BLaER1 treated with 17β-estradiol and CSF1 and Interleukin-3, amounts not matched to agents 10 nM and 100 nM (cell line): ENCODE measurements at regions not wholly inside any gene's neighbourhood (a gene's known extent, or its start where the extent isn't known, plus 50 kb on each side); places are given as distances from the start of the nearest gene placed in this dataset.
"Not testable (repeated sequence)": the region's sequence is repeated elsewhere in the genome, so short reads cannot be mapped to it uniquely, and the experiment has no call there.

ENCODE experiments used
- H3K27ac ChIP-seq, 11 experiments: shearing (Covaris generic); formaldehyde crosslinking; 2 replicates each; pipeline ENCODE4 v1.8.1; 2022
- H3K27me3 ChIP-seq, 11 experiments: shearing (Covaris generic); formaldehyde crosslinking; 2 replicates each; pipeline ENCODE4 v1.8.1; 2022
- H3K36me3 ChIP-seq, 11 experiments: shearing (Covaris generic); formaldehyde crosslinking; 2 replicates each; pipeline ENCODE4 v1.8.1; 2022
- H3K4me1 ChIP-seq, 10 experiments: shearing (Covaris generic); formaldehyde crosslinking; 2 replicates each; pipeline ENCODE4 v1.8.1; 2022
- H3K4me2 ChIP-seq, 11 experiments: shearing (Covaris generic); formaldehyde crosslinking; 2 replicates each; pipeline ENCODE4 v1.8.1; 2022
- H3K4me3 ChIP-seq, 10 experiments: shearing (Covaris generic); formaldehyde crosslinking; 2 replicates each; pipeline ENCODE4 v1.8.1; 2022
- H3K9ac ChIP-seq, 11 experiments: shearing (Covaris generic); formaldehyde crosslinking; 2 replicates each; pipeline ENCODE4 v1.8.1; 2022
- H3K9me3 ChIP-seq, 11 experiments: shearing (Covaris generic); formaldehyde crosslinking; replicated peaks in 1 of 11; 2 replicates each; pipeline ENCODE4 v1.8.1; 2022
- H4K20me1 ChIP-seq, 11 experiments: shearing (Covaris generic); formaldehyde crosslinking; 2 replicates each; pipeline ENCODE4 v1.8.1; 2022
- Cebpa-rat ChIP-seq, 11 experiments: shearing (Covaris generic); IDR thresholded peaks; 2 replicates each; pipeline ENCODE4 v1.8.1; 2022

DNA sequence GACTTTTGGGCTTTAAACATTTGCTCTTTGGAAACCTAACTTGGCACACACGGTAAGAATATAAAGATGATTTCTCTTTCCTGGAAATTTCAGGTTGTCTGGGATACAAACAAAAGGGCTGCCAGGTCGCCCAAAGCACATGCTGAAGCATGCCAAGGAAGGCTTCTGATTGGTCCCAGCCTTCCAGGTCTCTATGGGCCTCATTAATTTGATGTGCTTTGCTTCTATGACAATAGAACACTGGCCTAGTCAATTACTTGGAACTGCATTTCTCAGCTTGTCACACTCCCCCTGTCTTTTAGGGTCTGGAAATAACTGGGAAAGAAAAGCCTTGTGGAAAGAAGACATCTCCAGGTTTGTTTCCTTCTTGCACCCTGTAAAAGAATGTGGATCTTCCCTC lies 228.9 kb downstream of the ADCYAP1 start:
- Histone ChIP-seq H3K27me3 (no peaks in the 10 kb centered on the region), H3K4me2 (no peak overlapping the region), H3K4me1 (no peaks in the 10 kb centered on the region), H3K4me3 (no peak overlapping the region), H3K9me3 (peaks cover 0 to 3% (median 0%) of the 10 kb centered on the region in 11 experiments; a peak in 4 of 22 replicates), H3K36me3 (no peaks in the 10 kb centered on the region), H4K20me1 (no peaks in the 10 kb centered on the region), H3K27ac (no peak overlapping the region), H3K9ac (no peak overlapping the region)
- TF ChIP-seq Cebpa-rat (IDR thresholded peaks at IDR 0.05): no peak

GRCh38 chr18:1147730-1148129 lies 243.1 kb downstream of the ADCYAP1 start:
- H3K9ac ChIP-seq: no peak overlapping the region
- H4K20me1 ChIP-seq: no peaks in the 10 kb centered on the region
- no peak overlapping the region for H3K4me3 ChIP-seq
- no peaks in the 10 kb centered on the region for H3K27me3 ChIP-seq
- no peaks in the 10 kb centered on the region for H3K4me1 ChIP-seq
- no peak overlapping the region for H3K4me2 ChIP-seq
- no peaks in the 10 kb centered on the region for H3K36me3 ChIP-seq
- no peak for TF ChIP-seq Cebpa-rat (IDR thresholded peaks at IDR 0.05)
- no peak overlapping the region for H3K27ac ChIP-seq
- H3K9me3 ChIP-seq: peaks cover 17 to 27% (median 19%) of the 10 kb centered on the region in 11 experiments

- Histone ChIP-seq H3K9me3 (peaks cover under 1 to 7% (median under 1%) of the 10 kb centered on the region in 11 experiments; a peak in 14 of 22 replicates), H3K4me3 (no peak overlapping the region), H3K9ac (no peak overlapping the region), H3K27me3 (no peaks in the 10 kb centered on the region), H4K20me1 (no peaks in the 10 kb centered on the region), H3K27ac (no peak overlapping the region), H3K36me3 (no peaks in the 10 kb centered on the region), H3K4me1 (no peaks in the 10 kb centered on the region), H3K4me2 (no peak overlapping the region)
- TF ChIP-seq Cebpa-rat (IDR thresholded peaks at IDR 0.05): no peak
Measured at GRCh38 chr18:1149709-1150108, 245.0 kb downstream of the ADCYAP1 start.

DNA sequence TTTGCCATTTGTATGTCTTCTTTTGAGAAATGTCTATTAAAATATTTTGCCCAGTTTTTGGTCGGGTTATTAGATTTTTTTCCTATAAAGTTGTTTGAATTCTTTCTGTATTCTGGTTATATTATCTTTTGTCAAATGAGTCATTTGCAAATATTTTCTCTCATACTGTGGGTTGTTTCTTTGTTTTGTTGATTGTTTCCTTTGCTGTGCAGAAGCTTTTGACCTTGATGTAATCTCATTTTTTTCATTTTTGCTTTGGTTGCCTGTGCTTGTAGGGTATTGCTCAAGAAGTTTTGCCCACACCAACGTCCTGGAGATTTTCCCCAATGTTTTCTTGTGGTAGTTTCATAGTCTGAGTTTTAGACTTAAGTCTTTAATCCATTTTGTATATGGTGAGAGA lies 245.7 kb downstream of the ADCYAP1 start:
- no peak overlapping the region for H3K4me3 ChIP-seq
- no peak overlapping the region for H3K9ac ChIP-seq
- H3K9me3 ChIP-seq: peaks cover 0 to 6% (median 0%) of the 10 kb centered on the region in 11 experiments; a peak in 4 of 22 replicates
- no peak for TF ChIP-seq Cebpa-rat (IDR thresholded peaks at IDR 0.05)
- no peaks in the 10 kb centered on the region for H3K27me3 ChIP-seq
- no peaks in the 10 kb centered on the region for H4K20me1 ChIP-seq
- H3K4me2 ChIP-seq: no peak overlapping the region
- H3K4me1 ChIP-seq: no peaks in the 10 kb centered on the region
- H3K27ac ChIP-seq: no peak overlapping the region
- no peaks in the 10 kb centered on the region for H3K36me3 ChIP-seq

- not testable (repeated sequence) for H3K27me3 ChIP-seq, H4K20me1 ChIP-seq, H3K4me1 ChIP-seq, H3K9ac ChIP-seq, H3K36me3 ChIP-seq, H3K4me2 ChIP-seq, H3K27ac ChIP-seq, H3K9me3 ChIP-seq, H3K4me3 ChIP-seq
Measured at GRCh38 chr18:1152958-1153357, 248.3 kb downstream of the ADCYAP1 start.

DNA sequence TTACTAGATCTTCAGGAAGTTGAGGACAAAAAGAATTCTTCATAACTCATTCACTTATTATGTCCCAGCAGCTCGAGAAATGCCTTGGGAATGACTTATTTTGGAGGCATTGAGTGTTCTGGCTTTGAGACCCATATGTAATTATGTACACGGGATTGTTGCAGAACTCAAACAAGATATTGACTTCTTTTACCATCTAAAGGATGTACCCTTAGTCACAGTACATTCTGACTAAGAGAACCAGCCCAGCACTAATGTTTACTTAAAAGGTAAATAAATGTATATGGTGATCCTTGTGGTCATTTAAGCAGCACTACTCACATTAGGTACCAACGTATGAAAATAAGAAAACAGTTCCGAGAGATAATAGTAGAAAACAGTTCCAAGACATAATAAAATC lies 268.9 kb downstream of the ADCYAP1 start:
- H3K27me3 ChIP-seq: no peaks in the 10 kb centered on the region

GRCh38 chr18:1177232-1177631 lies 272.6 kb downstream of the ADCYAP1 start:
- Histone ChIP-seq H3K4me1 (no peaks in the 10 kb centered on the region), H3K27me3 (no peaks in the 10 kb centered on the region), H3K36me3 (no peaks in the 10 kb centered on the region), H3K4me2 (no peak overlapping the region), H3K9me3 (peaks cover 7 to 22% (median 12%) of the 10 kb centered on the region in 11 experiments; a peak in 21 of 22 replicates), H3K4me3 (no peak overlapping the region), H3K27ac (no peak overlapping the region), H3K9ac (no peak overlapping the region), H4K20me1 (no peaks in the 10 kb centered on the region)
- TF ChIP-seq Cebpa-rat (IDR thresholded peaks at IDR 0.05): no peak

More for the DNA sequence above, 268.9 kb downstream of the ADCYAP1 start:
- Histone ChIP-seq H3K4me2 (no peak overlapping the region), H3K27ac (no peak overlapping the region), H4K20me1 (no peaks in the 10 kb centered on the region), H3K36me3 (no peaks in the 10 kb centered on the region), H3K9ac (no peak overlapping the region), H3K4me3 (no peak overlapping the region), H3K4me1 (no peaks in the 10 kb centered on the region), H3K9me3 (peaks cover 7 to 21% (median 10%) of the 10 kb centered on the region in 11 experiments; a peak in 21 of 22 replicates)
- no peak for TF ChIP-seq Cebpa-rat (IDR thresholded peaks at IDR 0.05)

- Histone ChIP-seq H3K27ac (no peak overlapping the region), H3K4me2 (no peak overlapping the region), H3K27me3 (no peaks in the 10 kb centered on the region), H3K9ac (no peak overlapping the region), H3K9me3 (peaks cover 14 to 31% (median 18%) of the 10 kb centered on the region in 11 experiments), H3K36me3 (no peaks in the 10 kb centered on the region), H3K4me1 (no peaks in the 10 kb centered on the region), H4K20me1 (no peaks in the 10 kb centered on the region), H3K4me3 (no peak overlapping the region)
- no peak for TF ChIP-seq Cebpa-rat (IDR thresholded peaks at IDR 0.05)
Measured at GRCh38 chr18:1191341-1191740, 286.7 kb downstream of the ADCYAP1 start.

GRCh38 chr18:1213126-1213525 lies 308.5 kb downstream of the ADCYAP1 start:
- Histone ChIP-seq H3K4me1 (no peaks in the 10 kb centered on the region), H3K36me3 (no peaks in the 10 kb centered on the region), H3K27ac (no peak overlapping the region), H3K27me3 (no peaks in the 10 kb centered on the region), H4K20me1 (no peaks in the 10 kb centered on the region), H3K9me3 (peaks cover 5 to 26% (median 11%) of the 10 kb centered on the region in 11 experiments; a peak in 13 of 22 replicates), H3K9ac (no peak overlapping the region), H3K4me3 (no peak overlapping the region), H3K4me2 (no peak overlapping the region)
- TF ChIP-seq Cebpa-rat (IDR thresholded peaks at IDR 0.05): no peak

- Histone ChIP-seq H3K9ac (no peak overlapping the region), H3K4me1 (no peaks in the 10 kb centered on the region), H3K4me2 (no peak overlapping the region), H3K27ac (no peak overlapping the region), H4K20me1 (no peaks in the 10 kb centered on the region), H3K4me3 (no peak overlapping the region), H3K27me3 (no peaks in the 10 kb centered on the region), H3K36me3 (no peaks in the 10 kb centered on the region), H3K9me3 (no peaks in the 10 kb centered on the region)
- no peak for TF ChIP-seq Cebpa-rat (IDR thresholded peaks at IDR 0.05)
Measured at GRCh38 chr18:1222880-1223279, 318.2 kb downstream of the ADCYAP1 start.
